NT2/D1 (cell line): ENCODE measurements at regions not wholly inside any gene's neighbourhood (a gene's known extent, or its start where the extent isn't known, plus 50 kb on each side); places are given as distances from the start of the nearest gene placed in this dataset.
A peak's percentile ranks its signal among the peaks of the same experiment; 100 is the strongest.
"Not testable (repeated sequence)": the region's sequence is repeated elsewhere in the genome, so short reads cannot be mapped to it uniquely, and the experiment has no call there.

ENCODE experiments used
- DNase-seq: peaks from one replicate; pipeline ENCODE4 v3.0.0-alpha.2; 2011; ENCODE audit warnings: low read depth, low spot score
- H3K27me3 ChIP-seq: 2 replicates; pipeline ENCODE4 v1.6.0; 2011; ENCODE audit warnings: mild to moderate bottlenecking; ENCODE audit not compliant: insufficient read length, insufficient read depth
- H3K36me3 ChIP-seq: 2 replicates; pipeline ENCODE4 v1.6.1; 2011; ENCODE audit warnings: mild to moderate bottlenecking, low read length, mixed read lengths; ENCODE audit not compliant: insufficient read depth, insufficient read length
- H3K4me1 ChIP-seq: 2 replicates; pipeline ENCODE4 v1.5.1; 2011; ENCODE audit not compliant: insufficient read depth, insufficient read length
- H3K4me3 ChIP-seq: 2 replicates; pipeline ENCODE4 v1.5.1; 2011; ENCODE audit warnings: low read depth; ENCODE audit not compliant: insufficient read length
- H3K9ac ChIP-seq: 2 replicates; pipeline ENCODE4 v1.6.0; 2011; ENCODE audit warnings: low read depth; ENCODE audit not compliant: insufficient read length
- H3K9me3 ChIP-seq: 2 replicates; pipeline ENCODE4 v1.5.1; 2011; ENCODE audit warnings: mild to moderate bottlenecking, low read length; ENCODE audit not compliant: insufficient read depth
- SUZ12 ChIP-seq: IDR thresholded peaks from 2 replicates; pipeline ENCODE4 v1.6.1; 2011; ENCODE audit not compliant: insufficient read length, insufficient read depth; ENCODE audit errors: extremely low read depth
- YY1 ChIP-seq: IDR thresholded peaks from 2 replicates; pipeline ENCODE4 v1.6.1; 2011; ENCODE audit not compliant: insufficient read length, insufficient read depth
- ZNF274 ChIP-seq: IDR thresholded peaks from 2 replicates; pipeline ENCODE4 v1.6.1; 2011; ENCODE audit warnings: mild to moderate bottlenecking, low read depth, low read length

DNA sequence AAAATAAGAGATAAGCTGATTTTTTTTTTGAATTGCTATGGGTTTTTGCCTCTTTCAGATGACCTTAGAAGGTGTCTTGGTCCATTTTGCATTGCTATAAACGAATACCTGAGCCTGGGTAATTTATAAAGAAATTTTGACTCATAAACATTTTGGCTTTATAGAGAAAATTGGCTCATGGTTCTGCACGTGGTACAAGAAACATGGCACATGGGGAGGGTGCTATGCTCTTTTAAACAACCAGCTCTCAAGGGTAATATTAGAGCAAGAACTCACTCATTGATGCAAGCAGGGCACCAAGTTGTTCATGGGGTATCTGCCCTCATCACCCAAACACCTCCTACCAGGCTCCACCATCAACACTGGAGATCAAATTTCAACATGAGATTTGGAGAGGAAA is 408.8 kb downstream of the NUP35 start:
- TF ChIP-seq SUZ12 (no peak), YY1 (no peak), ZNF274 (no peak)
- no peaks in the 10 kb centered on the region for H3K27me3 ChIP-seq
- H3K4me3 ChIP-seq: no peak overlapping the region
- no peak for DNase-seq
- peaks cover 5% of the 10 kb centered on the region for H3K4me1 ChIP-seq
- H3K9ac ChIP-seq: no peak overlapping the region
- peaks cover 28% of the 10 kb centered on the region; the same call in 1 of the 2 replicates for H3K9me3 ChIP-seq
- no peaks in the 10 kb centered on the region for H3K36me3 ChIP-seq

DNA sequence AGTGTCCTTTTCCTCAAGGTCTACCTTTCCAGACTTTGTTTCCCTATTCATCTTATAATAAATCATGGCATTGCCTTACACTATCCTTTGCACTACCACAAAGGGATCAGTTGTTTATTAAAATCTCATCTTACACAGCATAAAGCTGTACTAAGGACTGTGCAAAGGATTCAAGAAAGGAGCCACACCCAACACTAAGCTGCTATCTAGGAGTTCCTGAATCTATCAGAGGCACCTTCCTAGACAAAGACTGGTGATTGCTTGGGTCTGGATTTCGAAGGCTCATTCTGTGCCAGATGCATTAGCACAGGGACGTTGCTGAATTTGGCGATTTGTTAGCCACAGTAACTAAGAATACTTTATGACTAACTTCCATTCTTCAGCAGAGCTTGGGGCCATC is 412.0 kb downstream of the NUP35 start:
- DNase-seq: no peak

DNA sequence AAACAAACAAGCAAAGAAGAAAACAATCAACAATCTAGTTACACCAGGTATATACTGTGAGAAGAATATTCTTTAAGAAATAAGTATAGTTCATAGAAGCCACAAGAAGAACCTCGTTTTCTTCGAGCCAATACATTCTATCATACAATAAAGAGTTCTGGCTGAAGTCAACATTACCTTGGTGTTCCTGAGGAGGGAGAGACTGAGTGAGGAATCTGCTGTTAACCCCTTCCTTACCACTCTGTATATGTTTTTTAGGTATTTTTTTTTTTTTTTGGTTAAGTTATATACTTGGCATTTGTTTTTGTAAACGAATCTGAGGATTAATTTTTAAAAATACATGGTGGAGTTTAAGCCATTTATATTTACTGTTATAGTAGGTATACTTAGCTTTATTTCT is 412.5 kb downstream of the NUP35 start:
- Histone ChIP-seq H3K4me3 (no peak overlapping the region), H3K36me3 (no peaks in the 10 kb centered on the region), H3K27me3 (no peaks in the 10 kb centered on the region), H3K9ac (no peak overlapping the region), H3K9me3 (peaks cover 3% of the 10 kb centered on the region; the same call in 1 of the 2 replicates), H3K4me1 (peaks cover 2% of the 10 kb centered on the region)
- no peak for DNase-seq
- TF ChIP-seq SUZ12: no peak
- no peak for TF ChIP-seq YY1
- TF ChIP-seq ZNF274: no peak

More for the DNA sequence above, 412.0 kb downstream of the NUP35 start:
- TF ChIP-seq YY1 (no peak), SUZ12 (no peak), ZNF274 (no peak)
- H3K4me1 ChIP-seq: peaks cover 2% of the 10 kb centered on the region
- no peaks in the 10 kb centered on the region for H3K36me3 ChIP-seq
- H3K9ac ChIP-seq: no peak overlapping the region
- peaks cover 6% of the 10 kb centered on the region; the same call in 1 of the 2 replicates for H3K9me3 ChIP-seq
- H3K4me3 ChIP-seq: no peak overlapping the region
- no peaks in the 10 kb centered on the region for H3K27me3 ChIP-seq

DNA sequence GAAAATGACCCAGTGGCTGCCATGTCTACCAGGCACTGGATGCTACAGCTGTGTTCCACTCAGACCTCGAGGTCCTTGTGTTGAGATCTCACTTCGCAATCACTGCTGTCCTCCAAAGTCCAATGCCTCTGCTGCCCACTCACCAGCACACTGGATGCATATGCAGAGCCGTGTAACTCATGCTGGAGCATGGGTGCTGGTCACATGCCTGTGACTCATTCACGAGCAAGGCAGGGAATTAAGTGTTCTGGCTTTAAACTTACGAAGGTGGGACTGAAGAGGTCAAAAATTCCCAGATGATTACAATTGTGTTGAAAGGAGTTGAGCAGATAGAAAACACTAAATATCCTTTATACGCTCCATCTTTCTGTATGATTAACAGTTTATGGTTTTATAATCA is 417.5 kb downstream of the NUP35 start:
- DNase-seq: no peak
- no peak overlapping the region for H3K9ac ChIP-seq
- H3K4me3 ChIP-seq: no peak overlapping the region
- H3K36me3 ChIP-seq: no peaks in the 10 kb centered on the region
- TF ChIP-seq YY1 (no peak), SUZ12 (no peak), ZNF274 (no peak)
- peaks cover 27% of the 10 kb centered on the region for H3K9me3 ChIP-seq
- peaks cover 2% of the 10 kb centered on the region for H3K4me1 ChIP-seq
- no peaks in the 10 kb centered on the region for H3K27me3 ChIP-seq

DNA sequence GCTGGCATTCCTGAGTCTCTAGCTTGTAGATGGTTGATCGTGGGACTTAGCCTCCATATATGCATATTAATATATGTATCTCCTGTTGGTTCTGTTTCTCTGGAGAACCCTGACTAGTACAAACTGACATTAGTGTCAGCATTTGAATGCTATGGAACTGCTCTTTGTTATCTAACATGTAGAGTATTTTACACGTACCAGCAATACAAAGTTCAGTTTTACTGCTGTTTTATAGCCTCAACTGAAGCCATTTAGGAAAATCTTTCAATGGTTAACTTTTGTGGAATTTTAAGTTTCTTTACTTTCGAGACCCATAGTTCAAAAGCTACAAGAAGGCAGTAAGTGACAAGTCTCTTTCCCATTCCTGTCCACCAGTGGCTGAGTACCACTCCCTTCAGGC is 418.4 kb downstream of the NUP35 start:
- peaks cover 2% of the 10 kb centered on the region for H3K4me1 ChIP-seq
- peaks cover 36% of the 10 kb centered on the region for H3K9me3 ChIP-seq
- H3K9ac ChIP-seq: no peak overlapping the region
- TF ChIP-seq YY1 (no peak), SUZ12 (no peak), ZNF274 (no peak)
- H3K36me3 ChIP-seq: no peaks in the 10 kb centered on the region
- H3K4me3 ChIP-seq: no peak overlapping the region
- DNase-seq: no peak
- no peaks in the 10 kb centered on the region for H3K27me3 ChIP-seq

DNA sequence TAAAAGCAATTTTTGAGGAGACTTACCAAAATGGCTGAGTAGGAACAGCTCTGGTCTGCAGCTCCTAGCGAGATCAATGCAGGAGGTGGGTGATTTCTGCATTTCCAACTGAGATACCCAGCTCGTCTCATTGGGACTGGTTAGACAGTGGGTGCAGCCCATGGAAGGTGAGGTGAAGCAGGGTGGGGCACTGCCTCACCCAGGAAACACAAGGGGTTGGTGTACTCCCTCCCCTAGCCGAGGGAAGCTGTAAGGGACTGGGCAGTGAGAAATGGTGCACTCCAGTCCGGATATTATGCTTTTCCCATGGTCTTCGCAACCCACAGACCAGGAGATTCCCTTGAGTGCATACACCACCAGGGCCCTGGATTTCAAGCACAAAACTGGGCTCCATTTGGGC is 419.0 kb downstream of the NUP35 start:
- H3K4me3 ChIP-seq: no peak overlapping the region
- no peaks in the 10 kb centered on the region for H3K27me3 ChIP-seq
- TF ChIP-seq SUZ12: no peak
- TF ChIP-seq ZNF274: no peak
- no peak for TF ChIP-seq YY1
- DNase-seq: no peak
- no peaks in the 10 kb centered on the region for H3K36me3 ChIP-seq
- H3K9me3 ChIP-seq: peaks cover 36% of the 10 kb centered on the region
- no peak overlapping the region for H3K9ac ChIP-seq
- H3K4me1 ChIP-seq: peaks cover 2% of the 10 kb centered on the region

DNA sequence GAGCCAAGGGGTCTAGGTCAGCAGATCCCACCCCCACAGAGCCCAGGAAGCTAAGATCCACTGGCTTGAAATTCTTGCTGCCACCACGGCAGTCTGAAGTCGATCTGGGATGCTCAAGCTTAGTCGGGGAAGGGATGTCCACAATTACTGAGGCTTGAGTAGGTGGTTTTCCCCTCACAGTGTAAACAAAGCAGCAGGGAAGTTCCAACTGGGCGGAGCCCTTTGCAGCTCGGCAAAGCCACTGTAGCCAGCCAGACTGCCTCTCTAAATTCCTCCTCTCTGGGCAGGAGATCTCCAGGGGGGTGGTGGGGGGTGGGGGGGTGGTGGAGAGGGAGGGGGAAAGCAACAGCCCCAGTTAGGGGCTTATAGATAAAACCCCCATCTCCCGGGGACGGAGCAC is 419.5 kb downstream of the NUP35 start:
- H3K4me1 ChIP-seq: peaks cover 2% of the 10 kb centered on the region
- peak; percentile 11 for DNase-seq
- TF ChIP-seq ZNF274 (no peak), SUZ12 (no peak), YY1 (no peak)
- H3K36me3 ChIP-seq: no peaks in the 10 kb centered on the region
- no peaks in the 10 kb centered on the region for H3K27me3 ChIP-seq
- H3K9me3 ChIP-seq: peaks cover 36% of the 10 kb centered on the region
- H3K9ac ChIP-seq: no peak overlapping the region
- H3K4me3 ChIP-seq: no peak overlapping the region

DNA sequence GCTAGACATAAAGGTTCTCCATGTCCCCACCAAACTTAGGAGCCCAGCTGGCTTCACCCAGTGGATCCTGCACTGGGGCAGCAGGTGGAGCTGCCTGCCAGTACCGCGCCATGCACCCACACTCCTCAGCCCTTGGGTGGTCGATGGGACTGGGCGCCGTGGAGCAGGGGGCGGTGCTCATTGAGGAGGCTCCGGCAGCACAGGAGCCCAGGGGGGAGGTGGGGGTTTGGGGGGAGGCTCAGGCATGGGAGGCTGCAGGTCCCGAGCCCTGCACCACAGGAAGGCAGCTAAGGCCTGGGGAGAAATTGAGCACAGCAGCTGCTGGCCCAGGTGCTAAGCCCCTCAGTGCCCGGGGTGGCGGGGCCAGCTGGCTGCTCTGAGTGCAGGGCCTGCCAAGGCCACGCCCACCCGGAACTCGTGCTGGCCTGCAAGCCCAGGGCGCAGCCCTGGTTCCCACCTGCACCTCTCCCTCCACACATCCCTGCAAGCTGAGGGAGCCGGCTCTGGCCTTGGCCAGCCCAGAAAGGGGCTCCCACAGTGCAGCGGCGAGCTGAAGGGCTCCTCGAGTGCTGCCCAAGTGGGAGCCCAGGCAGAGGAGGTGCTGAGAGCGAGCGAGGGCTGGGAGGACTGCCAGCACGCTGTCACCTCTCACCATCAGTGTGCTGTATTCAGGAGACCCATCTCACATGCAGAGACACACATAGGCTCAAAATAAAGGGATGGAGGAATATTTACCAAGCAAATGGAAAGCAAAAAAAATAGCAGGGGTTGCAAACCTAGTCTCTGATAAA is 422.5 kb downstream of the NUP35 start:
- peaks cover 35% of the 10 kb centered on the region for H3K9me3 ChIP-seq
- H3K4me3 ChIP-seq, H3K9ac ChIP-seq, DNase-seq, H3K36me3 ChIP-seq, H3K4me1 ChIP-seq, H3K27me3 ChIP-seq: not testable (repeated sequence)
